A549 (cell line): ENCODE measurements at regions not wholly inside any gene's neighbourhood (a gene's known extent, or its start where the extent isn't known, plus 50 kb on each side); places are given as distances from the start of the nearest gene placed in this dataset.

Experiments
- ATAC-seq, 2 experiments: fragments of 200-7000 bp in 1 of 2; fragments of >200 bp in 1 of 2; cut with Nextera tagmentation in 1 of 2; cut with Tn5 transposase in 1 of 2; 3 replicates each; pipeline versions ENCODE4 v1.8.0 to v1.9.1; 2018 to 2020; ENCODE audit warnings: mild to moderate bottlenecking in 1 of 2, moderate library complexity in 1 of 2
- CTCF ChIA-PET: fragments of 300-600 bp; sonication (Branson Sonifier 250); formaldehyde crosslinking; extraction: SDS; loops from one replicate; lab custom pipeline; 2021; ENCODE audit warnings: antibody characterized with exemption, inconsistent platforms; lab: Yijun Ruan, JAX
- POLR2A ChIA-PET: fragments of 350-600 bp; formaldehyde crosslinking; extraction: SDS; loops from one replicate; lab custom pipeline; 2021; ENCODE audit warnings: antibody characterized with exemption, inconsistent platforms; lab: Yijun Ruan, JAX
- DNase-seq, 2 experiments: peaks; one replicate each; pipeline versions ENCODE4 v3.0.0 to v3.0.0-alpha.2; 2011 to 2016; ENCODE audit warnings: low read depth in 1 of 2, low spot score in 1 of 2
- FAIRE-seq: peaks from 2 replicates; lab custom pipeline; 2011; peaks lifted over from hg19 to GRCh38; lab: Jason Lieb, UNC
- H3K27ac ChIP-seq, 2 experiments: fragments of >200 bp; sonication (Bioruptor Twin); formaldehyde crosslinking; 3 replicates each; pipeline ENCODE4 v1.5.1; 2016 to 2017
- H3K4me1 ChIP-seq: fragments of >200 bp; sonication (Bioruptor Twin); formaldehyde crosslinking; 3 replicates; pipeline ENCODE4 v1.6.1; 2016
- H3K4me2 ChIP-seq: fragments of >200 bp; sonication (Bioruptor Twin); formaldehyde crosslinking; 3 replicates; pipeline ENCODE4 v1.6.1; 2016
- H3K4me3 ChIP-seq: fragments of >200 bp; sonication (Bioruptor Twin); formaldehyde crosslinking; 3 replicates; pipeline ENCODE4 v1.5.1; 2016
- H3K9me3 ChIP-seq: fragments of >200 bp; sonication (Bioruptor Twin); formaldehyde crosslinking; 3 replicates; pipeline ENCODE4 v1.6.1; 2016
- BCL3 ChIP-seq: fragments of >200 bp; sonication (Bioruptor Twin); formaldehyde crosslinking; IDR thresholded peaks from 3 replicates; pipeline ENCODE4 v1.6.1; 2016
- E2F6 ChIP-seq: IDR thresholded peaks from 2 replicates; pipeline ENCODE4 v1.6.1; 2012; ENCODE audit warnings: low read depth, borderline replicate concordance
- EP300 ChIP-seq, 2 experiments: fragments of >200 bp; sonication (Bioruptor Twin); formaldehyde crosslinking; IDR thresholded peaks; 2 replicates in 1 of 2; 3 replicates in 1 of 2; pipeline ENCODE4 v1.6.1; 2016 to 2017
- FOXS1 ChIP-seq: fragments of 250-450 bp; sonication (Bioruptor Pico); IDR thresholded peaks from 2 replicates; pipeline ENCODE4 v1.5.0; 2020; ENCODE audit warnings: mild to moderate bottlenecking, moderate library complexity
- HES2 ChIP-seq: fragments of >200 bp; sonication (Bioruptor Twin); formaldehyde crosslinking; IDR thresholded peaks from 2 replicates; pipeline ENCODE4 v1.6.1; 2016
- HOXB13 ChIP-seq: fragments of 250-450 bp; sonication (Bioruptor Pico); IDR thresholded peaks from 2 replicates; pipeline ENCODE4 v1.5.0; 2020; ENCODE audit warnings: low read depth, mild to moderate bottlenecking, moderate library complexity
- HOXB5 ChIP-seq: fragments of 250-450 bp; sonication (Bioruptor Pico); IDR thresholded peaks from 2 replicates; pipeline ENCODE4 v1.5.0; 2020; ENCODE audit warnings: mild to moderate bottlenecking, moderate library complexity
- JUN ChIP-seq, 2 experiments: fragments of >200 bp; sonication (Bioruptor Twin); formaldehyde crosslinking; IDR thresholded peaks; 2 replicates in 1 of 2; 3 replicates in 1 of 2; pipeline ENCODE4 v1.6.1; 2016 to 2017
- JUNB ChIP-seq: fragments of >200 bp; sonication (Bioruptor Twin); formaldehyde crosslinking; IDR thresholded peaks from 2 replicates; pipeline ENCODE4 v1.6.1; 2016
- KDM1A ChIP-seq: fragments of 200-600 bp; sonication (generic); IDR thresholded peaks from 2 replicates; pipeline ENCODE4 v1.6.1; 2016; ENCODE audit warnings: low read depth, mild to moderate bottlenecking
- MAZ ChIP-seq: fragments of 150-350 bp; IDR thresholded peaks from 2 replicates; pipeline ENCODE4 v1.6.1; 2014; ENCODE audit warnings: antibody characterized with exemption, low read depth, low read length, borderline replicate concordance
- MYC ChIP-seq: IDR thresholded peaks from 2 replicates; pipeline ENCODE4 v1.6.1; 2012; ENCODE audit warnings: mild to moderate bottlenecking, inconsistent platforms, low read length, improper control_type of control experiment, borderline replicate concordance
- PHF8 ChIP-seq: fragments of 200-600 bp; sonication (generic); IDR thresholded peaks from 2 replicates; pipeline ENCODE4 v1.6.1; 2016; ENCODE audit warnings: low read depth, mild to moderate bottlenecking, antibody characterized with exemption, moderate library complexity, borderline replicate concordance
- RARB ChIP-seq: fragments of 250-450 bp; sonication (Bioruptor Pico); IDR thresholded peaks from 2 replicates; pipeline ENCODE4 v1.8.0; 2021; ENCODE audit warnings: mild to moderate bottlenecking, moderate library complexity
- REST ChIP-seq: fragments of 200-600 bp; sonication (generic); IDR thresholded peaks from 2 replicates; pipeline ENCODE4 v1.6.1; 2016; ENCODE audit warnings: antibody characterized with exemption, mild to moderate bottlenecking, moderate library complexity
- SMC3 ChIP-seq: fragments of >200 bp; sonication (Bioruptor Twin); formaldehyde crosslinking; IDR thresholded peaks from 3 replicates; pipeline ENCODE4 v1.6.1; 2018; ENCODE audit warnings: inconsistent platforms
- WGBS: methylation state at CpG from one replicate; pipeline ENCODE4 v1.1.6; 2017; ENCODE audit errors: missing lambda C conversion rate; 5-methylcytosine and 5-hydroxymethylcytosine counted together

- POLR2A ChIA-PET, result no interaction called here
- WGBS, result 37% methylated on average over 9 of the region's 9 CpGs
- Histone ChIP-seq H3K27ac (no peak overlapping the region), H3K9me3 (no peaks in the 10 kb centered on the region), H3K4me2 (no peak overlapping the region), H3K4me3 (no peak overlapping the region), H3K4me1 (no peaks in the 10 kb centered on the region)
- TF ChIP-seq FOXS1 (CRISPR knock-in tag) (no peak), REST (no peak), JUNB (no peak), EP300 (IDR thresholded peaks at IDR 0.05) (no peak), E2F6 (no peak), PHF8 (no peak), MYC (no peak), MAZ (no peak), HES2 (no peak), JUN (IDR thresholded peaks at IDR 0.05) (no peak)
- DNase-seq (no peak), FAIRE-seq (no peak), ATAC-seq (no peak)
- CTCF ChIA-PET, result interaction anchor here (1.1 kb wide), 1 partner anchor 36 kb away, joined by 3 read pairs; no protein-coding TSS in a partner anchor
These were observed 133.5 kb upstream of the DAP start for GRCh38 chr5:10894445-10895054.

GRCh38 chr5:10892911-10893215, 131.8 kb upstream of the DAP start:
- no peak for ATAC-seq
- H3K4me1 ChIP-seq, result no peaks in the 10 kb centered on the region
- CTCF ChIA-PET, result no interaction called here
- no peak overlapping the region for H3K4me2 ChIP-seq
- WGBS, result 51% methylated on average over 4 of the region's 4 CpGs
- FAIRE-seq, result no peak
- DNase-seq, result no peak
- POLR2A ChIA-PET, result no interaction called here
- no peak overlapping the region for H3K4me3 ChIP-seq
- no peaks in the 10 kb centered on the region for H3K9me3 ChIP-seq
- no peak for TF ChIP-seq RARB (CRISPR knock-in tag)
- TF ChIP-seq HOXB5, result no peak
- no peak for TF ChIP-seq HOXB13 (CRISPR knock-in tag)
- TF ChIP-seq BCL3, result no peak
- TF ChIP-seq SMC3, result no peak
- TF ChIP-seq KDM1A, result no peak
- TF ChIP-seq REST, result no peak
- no peak overlapping the region for H3K27ac ChIP-seq
